Peyer's patch (tissue), 4 donors: ENCODE measurements at regions not wholly inside any gene's neighbourhood (a gene's known extent, or its start where the extent isn't known, plus 50 kb on each side); places are given as distances from the start of the nearest gene placed in this dataset.

Experiments used
- POLR2A ChIP-seq, 2 donors: fragments of 450-650 bp; IDR thresholded peaks; one replicate each; pipeline ENCODE4 v1.5.1; 2017; ENCODE audit warnings: antibody characterized with exemption in 2 of 2, mild to moderate bottlenecking in 2 of 2, moderate library complexity in 2 of 2
- TF ChIP-seq, protein P1 (sequence below), 6 experiments: fragments of 450-650 bp in 4 of 6; fragments of 200-600 bp in 2 of 6; sonication (generic) in 1 of 6; IDR thresholded peaks; one replicate each; pipeline ENCODE4 v1.5.1; 2017 to 2019; ENCODE audit warnings: antibody characterized with exemption in 6 of 6, mild to moderate bottlenecking in 3 of 6, moderate library complexity in 1 of 6

DNA sequence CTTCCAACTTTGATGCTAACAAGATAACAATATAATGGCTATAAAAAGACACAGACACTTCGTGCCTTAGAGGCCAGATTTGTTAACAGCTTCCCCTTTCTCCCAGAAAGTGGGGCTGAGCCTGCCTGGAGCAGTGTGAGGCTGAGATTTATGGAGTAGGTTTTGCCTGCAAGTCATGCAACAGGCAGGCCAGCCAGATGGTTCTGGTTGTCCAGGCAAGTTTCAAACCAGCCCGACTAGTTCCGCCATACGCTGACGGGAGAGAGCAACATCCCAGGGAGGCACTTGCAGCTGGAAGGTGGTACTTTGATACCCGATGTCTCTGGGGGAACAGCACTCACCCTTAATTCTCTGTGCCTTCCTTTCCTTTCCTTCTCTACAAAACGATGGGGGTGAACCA lies 81.3 kb upstream of the NAA20 start:
- no peak for TF ChIP-seq POLR2A (IDR thresholded peaks at IDR 0.05)
- TF ChIP-seq, protein P1, sequence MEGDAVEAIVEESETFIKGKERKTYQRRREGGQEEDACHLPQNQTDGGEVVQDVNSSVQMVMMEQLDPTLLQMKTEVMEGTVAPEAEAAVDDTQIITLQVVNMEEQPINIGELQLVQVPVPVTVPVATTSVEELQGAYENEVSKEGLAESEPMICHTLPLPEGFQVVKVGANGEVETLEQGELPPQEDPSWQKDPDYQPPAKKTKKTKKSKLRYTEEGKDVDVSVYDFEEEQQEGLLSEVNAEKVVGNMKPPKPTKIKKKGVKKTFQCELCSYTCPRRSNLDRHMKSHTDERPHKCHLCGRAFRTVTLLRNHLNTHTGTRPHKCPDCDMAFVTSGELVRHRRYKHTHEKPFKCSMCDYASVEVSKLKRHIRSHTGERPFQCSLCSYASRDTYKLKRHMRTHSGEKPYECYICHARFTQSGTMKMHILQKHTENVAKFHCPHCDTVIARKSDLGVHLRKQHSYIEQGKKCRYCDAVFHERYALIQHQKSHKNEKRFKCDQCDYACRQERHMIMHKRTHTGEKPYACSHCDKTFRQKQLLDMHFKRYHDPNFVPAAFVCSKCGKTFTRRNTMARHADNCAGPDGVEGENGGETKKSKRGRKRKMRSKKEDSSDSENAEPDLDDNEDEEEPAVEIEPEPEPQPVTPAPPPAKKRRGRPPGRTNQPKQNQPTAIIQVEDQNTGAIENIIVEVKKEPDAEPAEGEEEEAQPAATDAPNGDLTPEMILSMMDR (IDR thresholded peaks at IDR 0.05) = no peak
